ENCODE measurements at regions not wholly inside any gene's neighbourhood (a gene's known extent, or its start where the extent isn't known, plus 50 kb on each side); places are given as distances from the start of the nearest gene placed in this dataset.

DNA sequence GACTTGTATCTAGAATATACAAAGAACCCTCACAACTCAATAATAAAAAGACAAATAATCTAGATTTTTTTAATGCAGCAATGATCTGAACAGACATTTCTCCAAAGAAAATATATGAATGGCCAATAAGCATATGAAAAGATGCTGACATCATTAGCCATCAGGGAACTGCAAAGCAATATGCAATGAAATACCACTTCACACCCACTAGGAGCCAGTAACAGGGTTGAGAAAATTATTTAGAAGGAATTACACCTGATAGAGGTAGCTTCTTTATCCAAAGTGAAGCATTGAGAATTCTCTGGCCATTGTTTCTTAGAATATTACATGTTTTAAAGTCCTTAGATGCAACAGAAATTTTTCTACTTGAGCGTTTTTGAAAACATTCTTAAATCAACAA lies 316.9 kb downstream of the KCNN2 start:
- CTCF ChIA-PET: interaction anchor here (0.7 kb wide), 1 partner anchor 577 kb away, joined by 3 read pairs; no protein-coding TSS in a partner anchor
- POLR2A ChIA-PET: no interaction called here
- no peak for TF ChIP-seq CTCF (IDR thresholded peaks at IDR 0.05; ENCODE audit: control extremely low read depth, extremely low read depth, low read depth, missing control alignments)
- no peak for DNase-seq (ENCODE audit: extremely low spot score)

- no peak for TF ChIP-seq CTCF (IDR thresholded peaks at IDR 0.05; ENCODE audit: control extremely low read depth, extremely low read depth, low read depth, missing control alignments)
- no peak for DNase-seq (ENCODE audit: extremely low spot score)
- CTCF ChIA-PET: no interaction called here
- POLR2A ChIA-PET: no interaction called here
Measured at GRCh38 chr5:114665551-114665950, 303.7 kb downstream of the KCNN2 start.

GRCh38 chr5:114660791-114661190 lies 298.9 kb downstream of the KCNN2 start:
- POLR2A ChIA-PET: no interaction called here
- no peak for TF ChIP-seq CTCF (IDR thresholded peaks at IDR 0.05; ENCODE audit: control extremely low read depth, extremely low read depth, low read depth, missing control alignments)
- DNase-seq (ENCODE audit: extremely low spot score): no peak
- CTCF ChIA-PET: interaction anchor here (2.0 kb wide), 1 partner anchor 10 kb away, joined by 5 read pairs; no protein-coding TSS in a partner anchor

- POLR2A ChIA-PET: no interaction called here
- no peak for DNase-seq (ENCODE audit: extremely low spot score)
- CTCF ChIA-PET: no interaction called here
- no peak for TF ChIP-seq CTCF (IDR thresholded peaks at IDR 0.05; ENCODE audit: control extremely low read depth, extremely low read depth, low read depth, missing control alignments)
Measured at GRCh38 chr5:114658194-114658593, 296.3 kb downstream of the KCNN2 start.

DNA sequence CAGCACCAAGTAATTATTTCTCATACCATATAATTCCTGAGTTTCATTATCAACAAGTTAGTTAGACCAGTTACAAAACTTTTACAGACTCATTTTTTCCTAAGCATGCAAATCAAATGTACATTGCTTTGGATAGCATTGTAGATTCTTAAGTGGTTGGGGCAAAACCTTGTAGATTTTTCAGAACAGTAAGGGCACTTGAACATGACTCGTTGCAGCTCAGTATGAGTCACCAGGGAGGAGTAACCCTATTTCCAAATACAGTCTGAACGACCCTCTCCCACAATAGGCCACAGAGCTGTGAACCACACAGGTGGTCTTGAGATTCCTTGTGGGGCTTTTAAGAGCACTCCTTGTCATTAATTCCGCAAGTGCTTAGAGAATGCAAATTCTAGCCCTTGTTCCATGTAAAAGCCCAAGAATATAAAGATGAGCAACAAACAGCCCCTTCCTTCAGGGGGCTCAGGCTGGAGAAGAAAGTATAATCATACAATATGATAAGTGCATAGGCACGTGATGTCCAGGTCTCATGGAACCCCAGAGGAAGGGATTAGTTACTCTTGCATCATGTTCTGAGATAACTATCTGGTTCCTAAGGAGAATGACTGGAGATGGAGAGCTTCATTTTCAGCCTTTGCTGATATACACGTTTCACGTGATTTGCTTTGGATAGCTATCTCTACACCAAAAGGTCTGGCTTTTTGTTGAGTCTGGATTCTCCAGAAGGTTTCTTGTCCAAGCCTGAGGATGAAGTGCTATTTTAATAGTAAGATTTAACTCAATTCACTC lies 295.7 kb downstream of the KCNN2 start:
- CTCF ChIA-PET: no interaction called here
- no peak for DNase-seq (ENCODE audit: extremely low spot score)
- TF ChIP-seq CTCF (IDR thresholded peaks at IDR 0.05; ENCODE audit: control extremely low read depth, extremely low read depth, low read depth, missing control alignments): no peak
- POLR2A ChIA-PET: no interaction called here

DNA sequence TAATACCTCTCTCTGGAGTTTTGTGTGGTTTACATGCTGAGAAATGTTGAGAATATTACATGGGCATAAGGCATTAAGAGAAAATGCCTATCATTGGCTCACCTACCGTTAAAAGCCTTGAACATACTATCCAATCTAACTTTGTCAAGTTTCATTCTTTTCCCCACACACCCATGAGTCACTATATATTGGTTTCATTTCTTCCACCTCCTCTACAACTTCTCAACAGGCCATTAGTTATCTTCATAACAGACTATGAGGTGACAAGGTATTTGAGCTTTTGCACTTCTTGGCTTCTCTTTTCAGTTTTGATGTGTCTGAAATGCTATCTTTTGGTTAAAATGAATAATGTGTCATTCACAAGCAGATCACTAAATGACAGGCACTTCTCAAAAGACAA lies 288.0 kb downstream of the KCNN2 start:
- POLR2A ChIA-PET: no interaction called here
- CTCF ChIA-PET: interaction anchor here (0.9 to 1.5 kb wide), 2 partner anchors 35 to 56 kb away, joined by 3 read pairs; no protein-coding TSS in a partner anchor
- DNase-seq (ENCODE audit: extremely low spot score): no peak
- no peak for TF ChIP-seq CTCF (IDR thresholded peaks at IDR 0.05; ENCODE audit: control extremely low read depth, extremely low read depth, low read depth, missing control alignments)
